Prostate gland (tissue), 2 donors: ENCODE measurements at regions not wholly inside any gene's neighbourhood (a gene's known extent, or its start where the extent isn't known, plus 50 kb on each side); places are given as distances from the start of the nearest gene placed in this dataset.

Source experiments
- DNase-seq: peaks from one replicate; pipeline ENCODE4 v3.0.0-alpha.2; 2019; ENCODE audit warnings: low spot score
- H3K27ac ChIP-seq, 2 donors: fragments of 200-600 bp; sonication (generic); 2 replicates each; pipeline ENCODE4 v1.5.1; 2017 to 2019
- H3K27me3 ChIP-seq: fragments of 200-600 bp; sonication (generic); replicated peaks from 2 replicates; pipeline ENCODE4 v1.5.1; 2019; ENCODE audit not compliant: insufficient read depth
- H3K36me3 ChIP-seq, 2 donors: fragments of 200-600 bp; sonication (generic); 1 replicate in 1 of 2; 2 replicates in 1 of 2; pipeline versions ENCODE4 v1.5.1 to v1.8.1; 2017 to 2019
- H3K4me1 ChIP-seq: fragments of 200-600 bp; sonication (generic); replicated peaks from 2 replicates; pipeline ENCODE4 v1.5.1; 2019
- H3K4me3 ChIP-seq, 2 donors: fragments of 200-600 bp; sonication (generic); 2 replicates each; pipeline ENCODE4 v1.5.1; 2017 to 2019
- H3K9me3 ChIP-seq: fragments of 200-600 bp; sonication (generic); 2 replicates; pipeline ENCODE4 v1.5.1; 2017
- POLR2A ChIP-seq: fragments of 450-650 bp; IDR thresholded peaks from one replicate; pipeline ENCODE4 v1.6.1; 2016; ENCODE audit warnings: antibody characterized with exemption, mild to moderate bottlenecking
- POLR2AphosphoS5 ChIP-seq: sonication (generic); formaldehyde crosslinking; IDR thresholded peaks from one replicate; pipeline ENCODE4 v1.6.1; 2017; ENCODE audit warnings: antibody characterized with exemption
- WGBS: methylation state at CpG from one replicate; pipeline ENCODE4 v1.1.5; 2018; 5-methylcytosine and 5-hydroxymethylcytosine counted together
- intact Hi-C: fragments of 100-400 bp; cut with DNase I; formaldehyde crosslinking; loops from one replicate; pipeline ENCODE4 v1.14.2; 2022
- TF ChIP-seq, protein P1 (sequence below), 4 experiments: fragments of 200-600 bp in 2 of 4; fragments of 450-650 bp in 2 of 4; sonication (generic) in 2 of 4; IDR thresholded peaks; 1 replicate in 3 of 4; 2 replicates in 1 of 4; pipeline ENCODE4 v1.5.1; 2016 to 2019; ENCODE audit warnings: antibody characterized with exemption in 4 of 4, mild to moderate bottlenecking in 2 of 4, moderate library complexity in 2 of 4

DNA sequence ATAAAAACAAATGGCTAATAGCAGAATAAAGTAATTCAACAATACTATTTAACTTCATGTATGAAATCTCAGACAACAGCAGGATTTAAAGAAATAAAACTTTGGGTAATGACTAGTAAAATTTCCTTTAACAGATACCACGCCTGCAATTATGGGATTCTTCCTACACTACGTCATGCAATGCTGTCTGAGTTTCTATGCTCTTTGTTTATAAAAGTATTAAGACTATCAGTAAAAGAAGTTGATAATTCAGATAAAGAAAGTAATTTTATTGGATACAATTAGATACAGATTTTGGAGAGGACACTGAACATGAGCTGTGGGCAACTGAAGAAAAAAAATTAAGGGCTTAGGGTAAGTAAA, 308.4 kb upstream of the LRFN5 start:
- TF ChIP-seq POLR2AphosphoS5 (no peak), POLR2A (no peak)
- TF ChIP-seq, protein P1, sequence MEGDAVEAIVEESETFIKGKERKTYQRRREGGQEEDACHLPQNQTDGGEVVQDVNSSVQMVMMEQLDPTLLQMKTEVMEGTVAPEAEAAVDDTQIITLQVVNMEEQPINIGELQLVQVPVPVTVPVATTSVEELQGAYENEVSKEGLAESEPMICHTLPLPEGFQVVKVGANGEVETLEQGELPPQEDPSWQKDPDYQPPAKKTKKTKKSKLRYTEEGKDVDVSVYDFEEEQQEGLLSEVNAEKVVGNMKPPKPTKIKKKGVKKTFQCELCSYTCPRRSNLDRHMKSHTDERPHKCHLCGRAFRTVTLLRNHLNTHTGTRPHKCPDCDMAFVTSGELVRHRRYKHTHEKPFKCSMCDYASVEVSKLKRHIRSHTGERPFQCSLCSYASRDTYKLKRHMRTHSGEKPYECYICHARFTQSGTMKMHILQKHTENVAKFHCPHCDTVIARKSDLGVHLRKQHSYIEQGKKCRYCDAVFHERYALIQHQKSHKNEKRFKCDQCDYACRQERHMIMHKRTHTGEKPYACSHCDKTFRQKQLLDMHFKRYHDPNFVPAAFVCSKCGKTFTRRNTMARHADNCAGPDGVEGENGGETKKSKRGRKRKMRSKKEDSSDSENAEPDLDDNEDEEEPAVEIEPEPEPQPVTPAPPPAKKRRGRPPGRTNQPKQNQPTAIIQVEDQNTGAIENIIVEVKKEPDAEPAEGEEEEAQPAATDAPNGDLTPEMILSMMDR (IDR thresholded peaks at IDR 0.05) = no peak
- H3K4me1 ChIP-seq = no peaks in the 10 kb centered on the region
- no peak for DNase-seq
- WGBS = 59% methylated on average over 2 of the region's 2 CpGs
- H3K4me3 ChIP-seq = no peak overlapping the region
- no peaks in the 10 kb centered on the region for H3K27me3 ChIP-seq
- H3K9me3 ChIP-seq = no peaks in the 10 kb centered on the region
- H3K27ac ChIP-seq = no peak overlapping the region
- intact Hi-C loops = no loop called here
- no peaks in the 10 kb centered on the region for H3K36me3 ChIP-seq

DNA sequence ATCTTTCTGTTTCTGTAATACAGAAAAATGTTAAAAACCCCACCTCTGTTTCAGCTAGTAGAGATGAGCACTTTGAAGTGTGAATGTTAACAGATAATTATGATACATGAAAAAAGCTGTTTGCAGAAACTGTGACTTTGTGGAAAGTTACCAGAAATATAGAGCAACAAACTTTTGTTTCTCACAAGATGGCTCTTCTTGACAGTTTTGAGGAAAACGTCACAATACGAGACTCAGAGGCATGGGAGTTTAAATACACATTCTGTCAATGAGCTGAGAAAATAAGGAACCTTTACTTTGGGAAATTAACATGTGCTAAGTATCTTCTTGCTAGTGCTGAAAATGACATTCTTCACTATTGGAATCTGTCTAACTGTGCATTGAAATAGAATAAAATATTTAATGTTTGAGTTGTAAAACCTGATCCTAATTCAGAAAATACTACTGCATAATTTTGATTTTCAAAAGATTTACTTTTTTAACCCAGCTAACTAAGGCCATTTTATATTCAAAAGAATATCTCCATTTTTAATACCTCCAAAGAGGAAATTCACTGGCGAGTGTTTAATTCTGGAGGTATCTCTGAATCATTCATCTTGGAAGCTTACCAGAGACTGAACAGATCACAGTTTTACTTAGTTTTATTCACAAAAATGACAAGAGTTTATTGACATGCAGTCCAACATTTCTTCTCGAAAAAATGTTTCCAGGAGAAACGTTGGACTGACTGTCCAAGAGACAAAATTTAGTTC, 308.9 kb upstream of the LRFN5 start:
- no peak for DNase-seq
- Histone ChIP-seq H3K27me3 (no peaks in the 10 kb centered on the region), H3K4me3 (no peak overlapping the region), H3K4me1 (no peaks in the 10 kb centered on the region), H3K36me3 (no peaks in the 10 kb centered on the region), H3K27ac (no peak overlapping the region), H3K9me3 (no peaks in the 10 kb centered on the region)
- intact Hi-C loops = no loop called here
- TF ChIP-seq, protein P1 (IDR thresholded peaks at IDR 0.05) = no peak
- TF ChIP-seq POLR2A (no peak), POLR2AphosphoS5 (no peak)
- WGBS = 59% methylated on average over 5 of the region's 5 CpGs

DNA sequence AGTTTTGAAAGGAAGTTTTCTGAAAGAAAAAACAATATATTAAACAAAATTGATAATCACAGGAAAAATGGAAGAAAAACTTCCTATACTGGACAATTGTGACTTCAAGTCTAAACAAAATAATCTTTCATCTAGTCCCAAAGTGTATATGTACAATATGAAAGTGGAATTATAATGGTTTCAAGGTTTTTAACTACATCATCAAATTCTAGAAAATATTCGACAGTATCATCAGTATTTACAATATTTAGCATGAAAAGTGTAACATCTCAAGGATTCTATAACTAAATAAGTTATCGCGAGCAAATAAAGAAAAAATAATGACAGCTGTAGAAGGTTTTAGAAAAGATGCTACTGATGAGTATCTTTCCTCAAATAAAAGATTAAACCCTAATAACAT, 310.9 kb upstream of the LRFN5 start:
- H3K9me3 ChIP-seq = no peaks in the 10 kb centered on the region
- H3K36me3 ChIP-seq = no peaks in the 10 kb centered on the region
- H3K4me1 ChIP-seq = no peaks in the 10 kb centered on the region
- H3K27me3 ChIP-seq = no peaks in the 10 kb centered on the region
- DNase-seq = no peak
- intact Hi-C loops = no loop called here
- no peak overlapping the region for H3K27ac ChIP-seq
- TF ChIP-seq, protein P1 (IDR thresholded peaks at IDR 0.05) = no peak
- TF ChIP-seq POLR2AphosphoS5 (no peak), POLR2A (no peak)
- H3K4me3 ChIP-seq = no peak overlapping the region
- WGBS = 96% methylated on average over 3 of the region's 3 CpGs

DNA sequence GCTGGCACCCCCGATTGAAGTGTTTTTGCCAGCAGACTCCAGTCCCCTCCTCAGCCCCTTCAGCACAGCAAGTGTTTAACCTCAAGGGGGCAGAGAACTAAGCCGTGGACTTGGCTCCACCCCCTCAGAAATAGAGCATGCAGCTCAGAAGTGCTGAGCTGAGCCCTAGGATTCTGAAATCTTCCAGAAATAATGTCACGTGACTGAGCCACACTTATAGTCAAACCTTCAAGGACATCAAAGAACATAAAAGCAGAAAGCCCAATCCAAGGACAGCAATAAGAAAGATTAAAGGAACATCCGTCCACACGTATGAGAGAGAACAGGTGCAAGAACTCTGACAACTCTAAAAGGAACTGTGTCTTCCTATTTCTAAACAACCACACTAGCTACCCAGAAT, 317.7 kb upstream of the LRFN5 start:
- Histone ChIP-seq H3K4me3 (no peak overlapping the region), H3K4me1 (no peaks in the 10 kb centered on the region), H3K27me3 (no peaks in the 10 kb centered on the region), H3K27ac (no peak overlapping the region), H3K9me3 (no peaks in the 10 kb centered on the region), H3K36me3 (no peaks in the 10 kb centered on the region)
- WGBS = 72% methylated on average over 5 of the region's 5 CpGs
- intact Hi-C loops = no loop called here
- TF ChIP-seq POLR2A (no peak), POLR2AphosphoS5 (no peak)
- TF ChIP-seq, protein P1 (IDR thresholded peaks at IDR 0.05) = no peak
- DNase-seq = no peak

DNA sequence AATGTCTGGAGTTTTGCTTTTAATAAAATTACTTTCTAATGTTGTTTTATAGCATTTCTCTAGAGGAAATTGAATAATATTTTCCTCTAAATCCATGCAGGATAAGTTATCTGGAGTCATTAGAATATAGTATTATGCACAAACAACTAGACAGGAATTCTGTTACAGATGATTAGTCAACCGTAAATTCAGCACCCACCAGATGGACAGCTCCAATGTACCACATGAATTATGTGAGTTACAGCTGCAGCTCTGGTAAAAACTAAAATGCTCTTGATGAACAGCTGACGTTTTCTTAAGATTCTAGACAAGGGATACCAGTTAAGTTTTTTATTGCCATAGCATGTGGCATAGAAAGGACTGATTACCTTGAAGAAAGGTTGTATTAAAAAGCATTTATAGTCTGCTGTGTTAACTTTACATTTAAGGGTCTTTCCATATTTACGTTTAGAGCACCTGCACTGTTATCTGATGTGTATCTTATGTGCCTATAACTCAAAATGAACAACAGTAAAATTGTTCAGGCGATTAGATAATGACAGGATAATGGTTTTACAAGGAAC, 321.4 kb upstream of the LRFN5 start:
- Histone ChIP-seq H3K4me1 (no peaks in the 10 kb centered on the region), H3K9me3 (no peaks in the 10 kb centered on the region), H3K27ac (no peak overlapping the region), H3K36me3 (no peaks in the 10 kb centered on the region), H3K4me3 (no peak overlapping the region), H3K27me3 (no peaks in the 10 kb centered on the region)
- 9% methylated on average over 4 of the region's 4 CpGs for WGBS
- DNase-seq = peak; percentile 4
- intact Hi-C loops = no loop called here
- TF ChIP-seq POLR2A (no peak), POLR2AphosphoS5 (no peak)
- TF ChIP-seq, protein P1 (IDR thresholded peaks at IDR 0.05) = no peak
